GM21723 (cell line): ENCODE measurements at regions not wholly inside any gene's neighbourhood (a gene's known extent, or its start where the extent isn't known, plus 50 kb on each side); places are given as distances from the start of the nearest gene placed in this dataset.

ENCODE experiments used
- ATAC-seq: cut with Tn5 transposase; IDR thresholded peaks from one replicate; pipeline ENCODE4 v1.9.1; 2021; ENCODE audit warnings: mild to moderate bottlenecking, moderate library complexity; ENCODE audit not compliant: unreplicated experiment

DNA sequence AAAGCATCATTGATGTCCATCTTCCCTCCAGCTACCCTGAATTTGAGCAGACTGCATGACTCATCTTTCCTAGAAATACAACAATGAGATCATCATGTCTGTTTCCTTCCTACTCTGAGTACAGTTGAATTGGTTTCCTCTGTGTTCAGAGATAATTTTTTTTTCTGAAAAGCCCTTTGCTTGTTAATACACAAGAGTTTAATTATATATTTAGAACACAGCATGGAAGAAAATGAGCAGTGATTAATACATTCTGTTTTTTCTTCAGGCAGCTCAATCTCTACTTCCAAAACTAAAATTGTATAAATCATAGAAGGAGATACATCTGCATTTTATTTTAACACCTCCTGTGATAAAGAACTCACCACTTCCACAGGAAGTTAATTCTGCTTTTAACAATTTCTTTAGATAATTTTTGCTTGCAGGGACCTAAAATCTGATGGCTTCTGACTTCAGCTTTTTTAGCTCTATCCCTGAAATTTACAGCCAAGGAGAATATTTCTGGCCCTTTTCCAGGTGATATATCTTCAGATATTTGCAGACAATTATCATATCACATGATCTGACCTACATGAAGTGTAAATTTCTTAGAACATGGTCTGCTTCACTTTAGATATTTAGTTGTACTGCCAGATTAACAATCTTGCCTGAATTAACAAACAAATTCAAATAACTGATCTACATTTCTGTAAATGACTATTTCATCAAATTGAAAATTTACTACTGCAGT is 249.0 kb downstream of the TRIB2 start:
- no peak for ATAC-seq

DNA sequence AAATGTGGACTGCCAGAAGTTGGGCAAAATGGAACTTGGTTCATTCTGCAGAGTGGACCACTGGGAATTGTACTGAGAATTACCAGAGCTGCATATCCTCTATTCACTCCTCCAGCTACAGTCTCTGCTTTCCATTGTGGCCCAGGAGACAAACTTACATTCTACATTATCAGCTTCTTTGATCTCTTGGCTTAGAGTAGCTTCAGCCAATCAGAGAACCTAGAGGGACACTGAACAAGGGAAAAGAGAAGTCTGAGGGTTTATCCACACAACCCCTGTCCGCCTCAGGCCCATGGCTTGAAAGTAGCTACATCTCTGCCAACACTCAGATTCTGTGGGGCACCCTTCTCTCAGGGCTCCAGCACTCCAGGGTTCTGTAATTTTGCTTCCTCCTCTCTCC is 251.1 kb downstream of the TRIB2 start:
- ATAC-seq = no peak

GRCh38 chr2:12968399-12968798 is 251.7 kb downstream of the TRIB2 start:
- ATAC-seq = no peak

DNA sequence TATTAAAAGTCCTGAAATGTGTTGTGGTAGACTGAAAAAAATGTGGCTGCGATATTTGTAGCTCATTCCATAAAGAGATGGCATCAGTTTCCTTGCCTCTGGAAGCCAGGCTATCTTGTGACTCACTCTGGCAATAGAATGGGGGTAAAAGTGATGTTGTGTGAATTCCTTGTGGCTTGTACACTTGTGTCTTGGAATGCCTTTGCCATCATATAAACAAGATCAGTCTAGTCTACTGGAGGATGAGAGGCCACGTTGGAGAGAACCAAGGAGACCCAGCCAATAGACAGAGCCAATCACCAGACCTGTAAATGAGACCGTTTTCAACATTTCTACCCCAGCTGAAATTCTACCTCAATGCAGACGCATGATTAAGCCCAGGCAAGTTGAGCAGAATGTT is 254.1 kb downstream of the TRIB2 start:
- ATAC-seq = no peak

DNA sequence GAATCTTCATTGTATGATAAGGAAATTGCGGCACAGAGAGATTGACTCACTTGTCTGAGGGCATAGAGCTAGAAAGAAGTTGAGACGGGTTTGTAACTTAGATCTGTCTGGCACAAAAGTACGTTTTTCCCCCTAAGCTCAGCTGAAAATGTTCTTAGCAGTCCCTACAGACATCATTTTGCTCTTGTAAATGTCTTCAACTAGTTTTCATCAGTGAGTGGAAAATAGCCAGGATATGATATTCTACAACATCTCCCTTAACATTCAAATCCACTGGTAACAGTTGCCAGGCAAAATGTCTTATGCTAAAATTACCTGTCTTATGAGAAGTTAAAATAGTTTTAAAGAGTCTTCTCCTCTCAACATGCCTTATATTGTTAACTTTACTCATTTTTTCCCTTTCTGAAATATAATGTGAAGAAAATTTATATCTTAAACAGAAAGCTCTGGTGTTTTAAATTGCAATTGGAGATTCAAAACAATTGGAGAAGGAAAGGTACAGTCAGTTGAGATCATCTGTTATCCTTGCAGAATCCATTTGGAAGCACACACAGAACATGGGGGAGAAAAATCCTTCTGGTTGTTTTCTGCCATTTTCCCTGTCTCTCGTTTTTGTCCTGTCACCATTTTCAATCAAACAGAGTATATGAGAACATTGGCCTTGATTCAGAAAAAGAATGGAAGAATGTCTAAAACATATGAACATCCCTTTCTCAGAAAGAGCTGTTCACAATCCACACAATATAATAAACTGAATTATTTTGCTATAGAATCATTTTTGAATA is 255.0 kb downstream of the TRIB2 start:
- no peak for ATAC-seq

- ATAC-seq = no peak
These were observed 261.5 kb downstream of the TRIB2 start for GRCh38 chr2:12978066-12978835.

GRCh38 chr2:12979066-12979465 is 262.3 kb downstream of the TRIB2 start:
- ATAC-seq = no peak

GRCh38 chr2:12980817-12981216 is 264.1 kb downstream of the TRIB2 start:
- ATAC-seq = no peak

DNA sequence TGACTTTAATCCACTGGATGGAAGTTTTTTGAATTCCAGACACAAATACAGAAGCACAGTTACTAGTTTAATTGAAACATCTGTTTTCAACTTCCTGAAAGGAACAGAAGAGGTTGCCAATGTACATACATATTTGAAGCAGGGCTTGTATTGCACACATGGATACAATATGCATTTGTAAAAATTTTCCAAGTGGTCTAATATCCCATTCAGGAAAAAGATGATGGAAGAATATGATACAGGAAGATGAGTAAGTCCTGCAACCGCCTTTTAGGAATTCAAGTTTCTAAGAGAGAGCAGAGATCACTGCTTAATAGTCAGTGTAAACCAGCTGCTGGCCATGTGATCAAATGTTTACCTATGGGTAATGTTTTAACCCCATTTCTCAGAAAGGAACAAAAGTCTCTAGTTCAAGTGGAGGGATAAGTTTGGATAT is 265.4 kb downstream of the TRIB2 start:
- ATAC-seq = no peak

DNA sequence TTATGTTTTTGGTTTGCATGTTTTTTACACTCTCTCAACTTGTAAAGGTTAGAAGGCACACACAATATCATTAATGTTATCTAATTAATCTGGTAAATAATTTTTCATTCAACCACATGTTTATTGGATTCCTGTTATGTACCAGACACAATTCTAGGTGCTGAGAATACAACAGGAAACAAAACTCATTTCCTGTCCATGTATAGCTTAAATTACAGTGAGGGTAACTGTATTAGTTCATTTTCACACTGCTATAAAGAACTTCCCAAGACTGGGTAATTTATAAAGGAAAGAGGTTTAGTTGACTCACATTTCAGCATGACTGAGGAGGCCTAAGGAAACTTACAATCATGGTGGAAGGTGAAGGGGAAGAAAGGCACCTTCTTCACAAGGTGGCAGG is 270.5 kb downstream of the TRIB2 start:
- no peak for ATAC-seq

- no peak for ATAC-seq
These were observed 271.5 kb downstream of the TRIB2 start for GRCh38 chr2:12988279-12988678.

GRCh38 chr2:12990523-12990922 is 273.8 kb downstream of the TRIB2 start:
- no peak for ATAC-seq

- no peak for ATAC-seq
These were observed 281.9 kb downstream of the TRIB2 start for GRCh38 chr2:12998685-12999084.

GRCh38 chr2:13000664-13001363 is 284.1 kb downstream of the TRIB2 start:
- ATAC-seq = no peak

DNA sequence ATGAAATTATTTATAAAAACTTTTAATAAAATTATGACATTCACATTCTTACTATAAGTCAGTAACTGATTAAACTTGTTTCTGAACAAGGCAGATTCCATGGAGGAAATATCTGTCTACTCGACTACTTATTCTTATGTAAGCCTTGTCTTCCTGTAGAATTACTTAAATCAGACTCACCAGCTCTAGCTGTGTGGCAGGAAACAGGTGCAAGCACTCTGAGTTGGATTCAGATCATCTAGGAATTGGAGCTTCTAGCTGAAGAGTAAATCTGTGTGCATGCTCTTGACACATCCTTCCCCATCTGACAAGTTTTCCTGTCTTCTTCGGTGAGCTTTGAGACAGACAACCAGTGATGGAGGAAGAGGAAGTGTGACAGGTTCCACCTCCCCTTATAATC is 284.7 kb downstream of the TRIB2 start:
- no peak for ATAC-seq

DNA sequence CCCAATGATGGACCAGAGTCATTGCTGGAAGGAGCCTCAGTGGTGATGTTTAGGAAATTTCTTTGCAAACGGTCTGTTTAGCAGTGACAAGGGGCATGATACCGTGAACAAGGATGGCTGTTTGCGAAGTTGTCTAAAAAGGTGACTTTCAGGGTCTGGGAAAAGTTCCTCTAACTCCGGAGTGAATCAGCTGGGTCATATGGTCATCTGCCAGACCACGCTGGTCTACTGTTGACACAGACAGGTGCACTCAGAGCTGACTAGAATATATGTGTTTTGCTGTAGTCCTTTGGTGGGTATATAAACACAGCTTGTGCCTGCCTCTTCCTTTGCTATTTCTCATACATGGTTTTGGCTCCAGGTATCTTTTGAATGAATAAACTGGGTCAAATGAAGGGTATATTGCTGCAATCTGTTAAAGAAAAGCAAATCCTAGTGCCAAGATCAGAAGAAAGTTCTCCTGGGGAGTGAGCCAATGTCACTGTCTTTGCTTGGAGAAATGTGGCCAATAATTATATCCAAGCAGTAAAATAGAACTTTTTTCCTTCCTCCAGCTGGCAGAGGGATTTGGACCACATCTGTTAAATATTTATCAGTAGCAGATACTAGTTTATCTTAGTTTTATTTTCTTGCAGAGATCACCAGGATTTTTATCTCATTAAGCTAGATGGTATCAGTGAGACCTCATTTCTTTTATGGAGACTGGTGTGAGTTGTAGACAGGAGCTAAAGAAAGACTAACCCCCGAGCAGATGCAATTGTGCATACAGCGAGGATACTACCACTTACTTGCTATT is 286.0 kb downstream of the TRIB2 start:
- ATAC-seq = no peak

GRCh38 chr2:13003500-13003899 is 286.8 kb downstream of the TRIB2 start:
- no peak for ATAC-seq

- ATAC-seq = no peak
These were observed 288.3 kb downstream of the TRIB2 start for GRCh38 chr2:13005048-13005447.

- no peak for ATAC-seq
These were observed 289.1 kb downstream of the TRIB2 start for GRCh38 chr2:13005761-13006335.

GRCh38 chr2:13006426-13006825 is 289.7 kb downstream of the TRIB2 start:
- ATAC-seq = no peak
